Liver (tissue), 3 donors: ENCODE measurements at regions not wholly inside any gene's neighbourhood (a gene's known extent, or its start where the extent isn't known, plus 50 kb on each side); places are given as distances from the start of the nearest gene placed in this dataset.

Experiments used
- GABPA ChIP-seq, 2 donors: IDR thresholded peaks in 1 of 2; conservative IDR thresholded peaks in 1 of 2; 2 replicates each; pipeline ENCODE4 v1.6.1; 2016; ENCODE audit warnings: antibody characterized with exemption in 2 of 2, mild to moderate bottlenecking in 1 of 2, moderate library complexity in 1 of 2
- MAX ChIP-seq: IDR thresholded peaks from 2 replicates; pipeline ENCODE4 v1.6.1; 2016; ENCODE audit warnings: antibody characterized with exemption
- TAF1 ChIP-seq: conservative IDR thresholded peaks from 2 replicates; pipeline ENCODE4 v1.6.1; 2016; ENCODE audit warnings: antibody characterized with exemption, mild to moderate bottlenecking
- TF ChIP-seq, protein P1 (sequence below): fragments of 150-350 bp; IDR thresholded peaks from 2 replicates; pipeline ENCODE4 v1.5.1; 2017; ENCODE audit warnings: improper control_type of control experiment, low read depth, low read length; ENCODE audit not compliant: missing input control
- donor health status: healthy.
- donor health status: healthy.

- TF ChIP-seq, protein P1, sequence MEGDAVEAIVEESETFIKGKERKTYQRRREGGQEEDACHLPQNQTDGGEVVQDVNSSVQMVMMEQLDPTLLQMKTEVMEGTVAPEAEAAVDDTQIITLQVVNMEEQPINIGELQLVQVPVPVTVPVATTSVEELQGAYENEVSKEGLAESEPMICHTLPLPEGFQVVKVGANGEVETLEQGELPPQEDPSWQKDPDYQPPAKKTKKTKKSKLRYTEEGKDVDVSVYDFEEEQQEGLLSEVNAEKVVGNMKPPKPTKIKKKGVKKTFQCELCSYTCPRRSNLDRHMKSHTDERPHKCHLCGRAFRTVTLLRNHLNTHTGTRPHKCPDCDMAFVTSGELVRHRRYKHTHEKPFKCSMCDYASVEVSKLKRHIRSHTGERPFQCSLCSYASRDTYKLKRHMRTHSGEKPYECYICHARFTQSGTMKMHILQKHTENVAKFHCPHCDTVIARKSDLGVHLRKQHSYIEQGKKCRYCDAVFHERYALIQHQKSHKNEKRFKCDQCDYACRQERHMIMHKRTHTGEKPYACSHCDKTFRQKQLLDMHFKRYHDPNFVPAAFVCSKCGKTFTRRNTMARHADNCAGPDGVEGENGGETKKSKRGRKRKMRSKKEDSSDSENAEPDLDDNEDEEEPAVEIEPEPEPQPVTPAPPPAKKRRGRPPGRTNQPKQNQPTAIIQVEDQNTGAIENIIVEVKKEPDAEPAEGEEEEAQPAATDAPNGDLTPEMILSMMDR: no peak
- TF ChIP-seq MAX (no peak), GABPA (IDR thresholded peaks at IDR 0.05 in 1 of 2, conservative IDR thresholded peaks at IDR 0.05 in 1 of 2) (no peak), TAF1 (no peak)
These were observed 497.4 kb downstream of the DISC1 start for GRCh38 chr1:232123775-232124659.
